Liver (tissue), 3 donors: ENCODE measurements at regions not wholly inside any gene's neighbourhood (a gene's known extent, or its start where the extent isn't known, plus 50 kb on each side); places are given as distances from the start of the nearest gene placed in this dataset.
"Not testable (repeated sequence)": the region's sequence is repeated elsewhere in the genome, so short reads cannot be mapped to it uniquely, and the experiment has no call there.

Source experiments
- CTCF ChIP-seq: fragments of 150-350 bp; IDR thresholded peaks from 2 replicates; pipeline ENCODE4 v1.5.1; 2017; ENCODE audit warnings: improper control_type of control experiment, low read depth, low read length; ENCODE audit not compliant: missing input control
- EGR1 ChIP-seq, 2 donors: IDR thresholded peaks; 2 replicates each; pipeline ENCODE4 v1.6.1; 2016 to 2018; ENCODE audit warnings: antibody characterized with exemption in 2 of 2, low read depth in 2 of 2
- FOXA2 ChIP-seq: IDR thresholded peaks from 2 replicates; pipeline ENCODE4 v1.6.1; 2016; ENCODE audit warnings: antibody characterized with exemption
- RXRA ChIP-seq, 2 donors: IDR thresholded peaks; 2 replicates each; pipeline ENCODE4 v1.6.1; 2017 to 2018; ENCODE audit warnings: antibody characterized with exemption in 2 of 2, mild to moderate bottlenecking in 1 of 2
- TAF1 ChIP-seq: conservative IDR thresholded peaks from 2 replicates; pipeline ENCODE4 v1.6.1; 2016; ENCODE audit warnings: antibody characterized with exemption, mild to moderate bottlenecking
- YY1 ChIP-seq: IDR thresholded peaks from 2 replicates; pipeline ENCODE4 v1.6.1; 2016; ENCODE audit warnings: antibody characterized with exemption, mild to moderate bottlenecking
- donor health status: healthy.
- donor health status: healthy.

GRCh38 chr22:23435186-23435585 lies 144.9 kb downstream of the IGLL1 start:
- not testable (repeated sequence) for TF ChIP-seq FOXA2; CTCF; YY1; TAF1; RXRA (IDR thresholded peaks at IDR 0.05); EGR1 (IDR thresholded peaks at IDR 0.05; ENCODE audit: low read depth in 2 of 2)
